ENCODE measurements at regions not wholly inside any gene's neighbourhood (a gene's known extent, or its start where the extent isn't known, plus 50 kb on each side); places are given as distances from the start of the nearest gene placed in this dataset.
"Not testable (repeated sequence)": the region's sequence is repeated elsewhere in the genome, so short reads cannot be mapped to it uniquely, and the experiment has no call there.

- DNase-seq: no peak
Observed at GRCh38 chr3:103513003-103513402, 1078.2 kb downstream of the ZPLD1 start.

DNA sequence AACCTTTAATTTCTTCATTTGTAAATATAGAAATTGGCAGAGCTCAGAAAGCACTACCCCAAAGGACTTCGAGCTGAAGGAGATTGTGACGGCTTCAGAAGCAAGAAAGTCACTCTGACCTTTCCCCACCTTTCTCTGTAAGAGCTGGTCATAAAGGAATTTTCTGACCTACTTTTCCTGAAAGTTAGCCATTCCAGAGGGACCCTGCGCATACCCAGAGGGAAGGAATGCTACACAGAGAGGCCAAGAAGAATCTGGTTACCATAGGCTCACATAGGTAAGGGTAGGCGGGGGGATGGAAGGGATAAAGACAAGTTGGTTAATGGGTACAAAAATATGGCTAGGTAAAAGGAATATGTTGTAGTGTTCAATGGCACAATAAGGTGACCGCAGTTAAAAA lies 1080.3 kb downstream of the ZPLD1 start:
- DNase-seq: no peak

- no peak for DNase-seq
Observed at GRCh38 chr3:103516950-103517349, 1082.1 kb downstream of the ZPLD1 start.

DNA sequence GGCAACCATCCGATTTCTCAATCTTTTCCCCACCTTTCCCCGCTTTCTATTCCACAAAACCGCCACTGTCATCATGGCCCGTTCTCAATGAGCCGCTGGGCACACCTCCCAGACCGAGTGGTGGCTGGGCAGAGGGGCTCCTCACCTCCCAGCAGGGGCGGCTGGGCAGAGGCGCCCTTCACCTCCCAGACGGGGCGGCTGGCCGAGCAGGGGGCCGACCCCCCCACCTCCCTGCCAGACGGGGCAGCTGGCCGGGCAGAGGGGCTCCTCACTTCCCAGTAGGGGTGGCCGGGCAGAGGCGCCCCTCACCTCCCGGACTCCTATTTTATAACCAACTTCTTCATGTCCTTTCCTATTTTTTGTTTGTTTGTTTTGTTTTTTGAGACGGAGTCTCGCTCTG lies 1096.5 kb downstream of the ZPLD1 start:
- not testable (repeated sequence) for DNase-seq

GRCh38 chr3:103532986-103533385 lies 1098.2 kb downstream of the ZPLD1 start:
- no peak for DNase-seq

DNA sequence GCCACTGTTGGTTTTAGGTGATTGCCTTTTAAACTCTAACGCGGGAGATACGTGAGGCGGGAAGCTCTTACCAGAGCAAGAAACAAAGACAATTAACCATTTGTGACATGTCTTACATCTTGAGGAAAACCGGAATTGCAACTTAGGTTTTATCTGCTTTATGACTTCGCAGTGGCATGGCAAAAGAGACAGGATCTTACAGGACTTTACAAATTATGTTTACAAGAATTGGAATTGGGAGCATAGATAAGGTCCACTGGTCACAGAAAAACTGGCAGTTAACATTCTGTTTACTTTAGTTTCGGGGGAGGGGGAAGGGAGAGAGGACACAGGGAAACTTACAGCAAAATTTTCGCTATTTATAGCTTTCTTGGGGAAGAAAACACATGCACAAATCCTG lies 1119.6 kb downstream of the ZPLD1 start:
- DNase-seq: no peak

- not testable (repeated sequence) for DNase-seq
Observed at GRCh38 chr3:103564116-103564515, 1129.3 kb downstream of the ZPLD1 start.

- no peak for DNase-seq
Observed at GRCh38 chr3:103585809-103586208, 1151.0 kb downstream of the ZPLD1 start.

GRCh38 chr3:103589770-103590169 lies 1155.0 kb downstream of the ZPLD1 start:
- no peak for DNase-seq

GRCh38 chr3:103600844-103601243 lies 1166.0 kb downstream of the ZPLD1 start:
- no peak for DNase-seq

GRCh38 chr3:103601666-103602065 lies 1166.9 kb downstream of the ZPLD1 start:
- DNase-seq: no peak

GRCh38 chr3:103609472-103609871 lies 1174.7 kb downstream of the ZPLD1 start:
- no peak for DNase-seq

DNA sequence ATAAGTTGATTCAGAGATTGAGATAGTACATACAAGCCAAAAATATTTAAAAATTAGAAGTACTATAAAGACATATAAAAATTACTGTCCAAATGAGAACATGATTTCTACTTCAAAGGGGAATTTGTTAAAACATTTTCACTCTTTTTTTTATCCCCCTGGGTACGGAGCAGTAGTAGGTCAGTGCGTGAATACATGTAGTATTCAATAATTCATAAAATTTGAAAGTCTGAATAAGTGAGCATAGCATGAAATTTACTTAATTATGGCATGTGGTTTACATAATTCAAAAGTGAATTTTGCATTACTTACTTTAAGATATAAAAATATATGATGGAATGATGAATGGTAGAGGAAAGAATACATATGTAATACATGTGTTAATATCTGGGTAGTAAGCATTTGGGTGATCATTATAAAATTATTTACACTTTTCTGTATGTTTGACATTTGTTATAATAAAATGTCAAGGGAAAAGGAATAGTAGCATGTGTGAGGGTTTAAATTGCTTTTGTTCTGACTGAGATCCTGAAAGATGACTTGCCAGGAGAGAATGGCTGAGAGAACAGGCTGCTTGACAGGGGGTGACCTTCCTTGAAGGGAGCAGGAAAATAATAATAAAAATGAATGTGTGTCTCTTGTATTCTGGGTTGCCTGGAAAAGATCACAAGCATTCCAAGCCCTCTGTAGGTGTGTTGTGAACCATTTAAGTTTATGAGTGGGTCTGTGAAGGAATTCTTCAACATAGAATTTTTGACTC lies 1178.8 kb downstream of the ZPLD1 start:
- no peak for DNase-seq

- no peak for DNase-seq
Observed at GRCh38 chr3:103614719-103615118, 1179.9 kb downstream of the ZPLD1 start.

DNA sequence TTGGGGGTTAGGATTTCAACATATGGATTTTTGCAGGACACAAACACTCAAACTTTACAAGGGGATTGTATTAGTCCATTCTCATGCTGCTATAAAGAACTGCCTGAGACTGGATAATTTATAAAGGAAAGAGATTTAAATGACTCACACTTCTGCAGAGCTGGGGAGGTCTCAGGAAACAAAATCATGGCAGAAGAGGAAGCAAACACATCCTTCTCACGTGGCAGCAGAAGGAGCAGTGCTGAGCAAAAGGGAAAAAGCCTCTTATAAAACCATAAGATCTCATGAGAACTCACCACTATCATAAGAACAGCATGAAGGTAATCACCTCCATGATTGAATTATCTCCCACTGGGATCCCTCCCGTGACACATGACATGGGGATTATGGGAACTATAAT lies 1183.1 kb downstream of the ZPLD1 start:
- no peak for DNase-seq

DNA sequence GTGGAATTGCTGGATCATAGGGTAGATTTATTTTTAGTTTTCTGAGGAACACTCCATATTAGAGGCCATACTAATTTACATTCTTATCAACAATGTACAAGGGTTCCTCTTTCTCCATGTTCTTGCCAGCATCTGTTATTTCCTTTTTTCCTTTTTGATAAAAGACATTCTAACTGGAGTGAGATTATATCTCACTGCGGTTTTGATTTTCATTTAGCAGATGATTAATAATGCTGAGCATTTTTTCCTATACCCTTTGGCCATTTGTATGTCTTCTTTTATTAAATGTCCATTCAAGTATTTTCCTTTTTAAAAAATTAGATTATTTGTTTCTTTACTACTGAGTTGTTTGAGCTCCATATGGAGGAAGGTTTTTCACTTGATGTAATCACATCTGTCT lies 1189.5 kb downstream of the ZPLD1 start:
- no peak for DNase-seq

DNA sequence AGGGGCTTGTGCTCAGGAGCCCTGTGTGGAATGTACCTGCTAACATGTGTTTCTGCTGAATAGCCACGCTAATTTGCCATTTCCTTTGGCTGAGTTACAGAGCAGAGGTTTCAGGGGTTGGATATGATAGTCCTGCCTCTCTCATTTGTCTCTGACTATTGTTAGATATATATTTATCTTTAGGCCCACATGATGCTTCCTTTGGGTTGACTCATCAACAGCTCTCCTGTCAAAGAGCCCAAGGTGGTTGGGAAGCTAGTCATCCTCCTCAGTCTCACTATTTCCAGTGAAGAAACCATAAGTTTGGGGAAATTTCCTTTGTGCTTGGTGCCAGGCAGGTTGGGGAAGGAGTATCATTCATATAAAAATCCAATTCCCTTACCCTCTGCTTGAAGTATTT lies 1194.6 kb downstream of the ZPLD1 start:
- no peak for DNase-seq

- DNase-seq: no peak
Observed at GRCh38 chr3:103644450-103644849, 1209.6 kb downstream of the ZPLD1 start.

- no peak for DNase-seq
Observed at GRCh38 chr3:103653996-103654395, 1219.2 kb downstream of the ZPLD1 start.

GRCh38 chr3:103657756-103658155 lies 1222.9 kb downstream of the ZPLD1 start:
- no peak for DNase-seq

- DNase-seq: no peak
Observed at GRCh38 chr3:103660810-103661209, 1226.0 kb downstream of the ZPLD1 start.

DNA sequence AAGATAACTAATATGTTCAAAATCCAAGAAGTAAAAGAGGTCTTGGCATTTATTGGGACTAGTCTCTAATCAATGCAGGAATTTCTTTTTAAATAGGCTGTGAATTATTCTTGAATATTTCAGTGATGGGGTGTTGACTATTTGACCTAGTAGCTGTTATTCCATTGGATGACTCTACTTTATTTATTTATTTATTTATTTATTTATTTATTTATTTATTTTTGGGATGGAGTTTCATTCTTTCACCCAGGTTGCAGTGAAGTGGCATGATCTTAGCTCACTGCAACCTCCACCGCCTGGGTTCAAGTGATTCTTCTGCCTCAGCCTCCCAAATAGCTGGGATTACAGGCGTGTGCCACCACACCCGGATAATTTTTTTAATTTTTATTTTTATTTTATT lies 1227.8 kb downstream of the ZPLD1 start:
- DNase-seq: no peak

DNA sequence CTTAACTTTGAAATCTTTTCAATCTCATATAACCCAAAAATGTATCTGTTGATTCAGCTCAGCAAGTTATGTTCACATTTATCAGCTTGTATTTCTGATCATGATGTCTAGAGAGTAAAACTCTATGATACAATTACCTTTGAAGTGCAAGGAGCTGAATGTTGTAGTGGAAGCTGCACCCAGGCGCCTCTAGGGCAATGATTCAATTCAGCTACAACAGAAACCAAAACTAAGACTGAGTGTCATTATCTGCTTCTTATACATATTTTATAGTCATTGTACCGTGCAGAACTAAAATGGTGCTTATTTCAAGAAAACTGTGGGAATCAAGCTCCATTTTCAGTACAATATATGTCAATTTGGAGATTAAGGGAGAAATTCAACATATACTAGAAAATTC lies 1237.5 kb downstream of the ZPLD1 start:
- no peak for DNase-seq

GRCh38 chr3:103684904-103685303 lies 1250.1 kb downstream of the ZPLD1 start:
- peak; percentile 59 for DNase-seq

DNA sequence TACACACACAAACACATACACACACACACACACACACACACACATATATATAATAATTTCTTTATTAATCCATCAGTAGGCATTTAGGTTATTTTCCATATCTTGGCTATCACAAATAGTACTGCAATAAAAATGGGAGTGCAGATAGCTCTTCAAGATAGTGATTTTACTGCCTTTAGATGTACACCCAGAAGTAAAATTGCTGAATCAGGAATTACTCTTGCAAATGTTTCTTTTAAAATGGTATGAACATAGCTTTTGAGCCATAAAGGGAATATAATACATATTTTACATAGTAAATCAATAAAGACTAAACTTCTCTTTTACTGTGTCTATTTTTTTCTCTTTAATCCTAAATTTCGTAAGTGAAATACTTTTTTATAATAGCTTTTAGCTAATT lies 1251.1 kb downstream of the ZPLD1 start:
- no peak for DNase-seq
